ENCODE measurements at regions not wholly inside any gene's neighbourhood (a gene's known extent, or its start where the extent isn't known, plus 50 kb on each side); places are given as distances from the start of the nearest gene placed in this dataset.
"Not testable (repeated sequence)": the region's sequence is repeated elsewhere in the genome, so short reads cannot be mapped to it uniquely, and the experiment has no call there.

- FAIRE-seq; DNase-seq (ENCODE audit: low spot score): not testable (repeated sequence)
Observed at GRCh38 chr1:149274493-149274892, 171.1 kb upstream of the NBPF9 start.

GRCh38 chr1:149275802-149276201, 172.5 kb upstream of the NBPF9 start:
- not testable (repeated sequence) for FAIRE-seq; DNase-seq (ENCODE audit: low spot score)

GRCh38 chr1:149276496-149276895, 173.1 kb upstream of the NBPF9 start:
- DNase-seq (ENCODE audit: low spot score); FAIRE-seq: not testable (repeated sequence)

- DNase-seq (ENCODE audit: low spot score); FAIRE-seq: not testable (repeated sequence)
Observed at GRCh38 chr1:149278156-149278555, 174.8 kb upstream of the NBPF9 start.

- not testable (repeated sequence) for DNase-seq (ENCODE audit: low spot score); FAIRE-seq
Observed at GRCh38 chr1:149279015-149279414, 175.7 kb upstream of the NBPF9 start.

GRCh38 chr1:149279512-149279911, 176.2 kb upstream of the NBPF9 start:
- DNase-seq (ENCODE audit: low spot score); FAIRE-seq: not testable (repeated sequence)

GRCh38 chr1:149284773-149285172, 181.4 kb upstream of the NBPF9 start:
- FAIRE-seq: not testable (repeated sequence)

GRCh38 chr1:149285205-149285604, 181.9 kb upstream of the NBPF9 start:
- DNase-seq (ENCODE audit: low spot score): not testable (repeated sequence)

More at GRCh38 chr1:149284773-149285172, 181.4 kb upstream of the NBPF9 start:
- not testable (repeated sequence) for DNase-seq (ENCODE audit: low spot score)

GRCh38 chr1:149285638-149286037, 182.3 kb upstream of the NBPF9 start:
- FAIRE-seq; DNase-seq (ENCODE audit: low spot score): not testable (repeated sequence)

More at GRCh38 chr1:149285205-149285604, 181.9 kb upstream of the NBPF9 start:
- FAIRE-seq: not testable (repeated sequence)

GRCh38 chr1:149288580-149288979, 185.2 kb upstream of the NBPF9 start:
- not testable (repeated sequence) for DNase-seq (ENCODE audit: low spot score); FAIRE-seq

- not testable (repeated sequence) for FAIRE-seq; DNase-seq (ENCODE audit: low spot score)
Observed at GRCh38 chr1:149300478-149301218, 174.2 kb upstream of the NBPF19 start.

GRCh38 chr1:149301282-149301681, 173.6 kb upstream of the NBPF19 start:
- FAIRE-seq; DNase-seq (ENCODE audit: low spot score): not testable (repeated sequence)

GRCh38 chr1:149304796-149305195, 170.0 kb upstream of the NBPF19 start:
- not testable (repeated sequence) for DNase-seq (ENCODE audit: low spot score); FAIRE-seq

GRCh38 chr1:149307640-149308039, 167.2 kb upstream of the NBPF19 start:
- not testable (repeated sequence) for DNase-seq (ENCODE audit: low spot score); FAIRE-seq

- FAIRE-seq; DNase-seq (ENCODE audit: low spot score): not testable (repeated sequence)
Observed at GRCh38 chr1:149314921-149315320, 159.9 kb upstream of the NBPF19 start.

GRCh38 chr1:149320971-149321731, 153.7 kb upstream of the NBPF19 start:
- not testable (repeated sequence) for DNase-seq (ENCODE audit: low spot score); FAIRE-seq

- FAIRE-seq; DNase-seq (ENCODE audit: low spot score): not testable (repeated sequence)
Observed at GRCh38 chr1:149321732-149322016, 153.2 kb upstream of the NBPF19 start.

- DNase-seq (ENCODE audit: low spot score); FAIRE-seq: not testable (repeated sequence)
Observed at GRCh38 chr1:149330081-149330335, 144.8 kb upstream of the NBPF19 start.

GRCh38 chr1:149336082-149336481, 138.8 kb upstream of the NBPF19 start:
- DNase-seq (ENCODE audit: low spot score); FAIRE-seq: not testable (repeated sequence)

GRCh38 chr1:149338221-149338691, 136.6 kb upstream of the NBPF19 start:
- FAIRE-seq; DNase-seq (ENCODE audit: low spot score): not testable (repeated sequence)

- not testable (repeated sequence) for DNase-seq (ENCODE audit: low spot score); FAIRE-seq
Observed at GRCh38 chr1:149338698-149339097, 136.1 kb upstream of the NBPF19 start.

- FAIRE-seq; DNase-seq (ENCODE audit: low spot score): not testable (repeated sequence)
Observed at GRCh38 chr1:149349448-149349847, 125.4 kb upstream of the NBPF19 start.
